SH-SY5Y (cell line): ENCODE measurements at regions not wholly inside any gene's neighbourhood (a gene's known extent, or its start where the extent isn't known, plus 50 kb on each side); places are given as distances from the start of the nearest gene placed in this dataset.

Source experiments
- GATA2 ChIP-seq: IDR thresholded peaks from 2 replicates; pipeline ENCODE4 v1.6.1; 2011; ENCODE audit warnings: mild to moderate bottlenecking, low read depth, low read length
- GATA3 ChIP-seq: IDR thresholded peaks from 2 replicates; pipeline ENCODE4 v1.6.1; 2011; ENCODE audit warnings: low read depth, mild to moderate bottlenecking, low read length, moderate library complexity

- TF ChIP-seq GATA2 (no peak), GATA3 (no peak)
Measured at GRCh38 chr11:115687934-115688333, 183.7 kb upstream of the CADM1 start.
